ENCODE measurements at regions not wholly inside any gene's neighbourhood (a gene's known extent, or its start where the extent isn't known, plus 50 kb on each side); places are given as distances from the start of the nearest gene placed in this dataset.

GRCh38 chr10:62688971-62689700 lies 115.4 kb upstream of the ADO start:
- H3K4me1 Mint-ChIP-seq (ENCODE audit: low read depth, unreplicated experiment) = peaks cover 20% of the 10 kb centered on the region
- H3K4me3 Mint-ChIP-seq (ENCODE audit: low read depth, unreplicated experiment) = no peak overlapping the region
- intact Hi-C loops (cut with micrococcal nuclease; ENCODE audit: unreplicated experiment) = no loop called here
- H3K9me3 Mint-ChIP-seq (ENCODE audit: low read depth, unreplicated experiment) = peaks cover 12% of the 10 kb centered on the region
- H3K27me3 Mint-ChIP-seq (ENCODE audit: unreplicated experiment) = no peaks in the 10 kb centered on the region
- BruUV-seq (replicated peaks) = no TSS peak
- DNase-seq = no peak
- no peak overlapping the region for H3K27ac Mint-ChIP-seq (ENCODE audit: unreplicated experiment)
- peaks cover 5% of the 10 kb centered on the region for H3K36me3 Mint-ChIP-seq (ENCODE audit: insufficient read depth, unreplicated experiment)
- CTCF ChIA-PET = interaction anchor here (0.5 to 1.1 kb wide), 3 partner anchors 62 to 407 kb away, joined by 3 to 4 read pairs (median 3); no protein-coding TSS in a partner anchor
- TF ChIP-seq CTCF (IDR thresholded peaks at IDR 0.05; ENCODE audit: unreplicated experiment) = no peak

GRCh38 chr10:62689712-62690111 lies 114.8 kb upstream of the ADO start:
- BruUV-seq (replicated peaks) = no TSS peak
- CTCF ChIA-PET = interaction anchor here (0.5 to 1.1 kb wide), 3 partner anchors 63 to 407 kb away, joined by 3 to 4 read pairs (median 3); no protein-coding TSS in a partner anchor
- H3K36me3 Mint-ChIP-seq (ENCODE audit: insufficient read depth, unreplicated experiment) = peaks cover 5% of the 10 kb centered on the region
- TF ChIP-seq CTCF (IDR thresholded peaks at IDR 0.05; ENCODE audit: unreplicated experiment) = no peak
- no peak for DNase-seq
- H3K27me3 Mint-ChIP-seq (ENCODE audit: unreplicated experiment) = no peaks in the 10 kb centered on the region
- H3K9me3 Mint-ChIP-seq (ENCODE audit: low read depth, unreplicated experiment) = peaks cover 12% of the 10 kb centered on the region
- H3K27ac Mint-ChIP-seq (ENCODE audit: unreplicated experiment) = no peak overlapping the region
- intact Hi-C loops (cut with micrococcal nuclease; ENCODE audit: unreplicated experiment) = no loop called here
- no peak overlapping the region for H3K4me3 Mint-ChIP-seq (ENCODE audit: low read depth, unreplicated experiment)
- H3K4me1 Mint-ChIP-seq (ENCODE audit: low read depth, unreplicated experiment) = peaks cover 24% of the 10 kb centered on the region

GRCh38 chr10:62690703-62691102 lies 113.8 kb upstream of the ADO start:
- Mint-ChIP-seq H3K9me3 (ENCODE audit: low read depth, unreplicated experiment) (peaks cover 9% of the 10 kb centered on the region), H3K27ac (ENCODE audit: unreplicated experiment) (no peak overlapping the region), H3K27me3 (ENCODE audit: unreplicated experiment) (no peaks in the 10 kb centered on the region), H3K4me1 (ENCODE audit: low read depth, unreplicated experiment) (peaks cover 33% of the 10 kb centered on the region), H3K36me3 (ENCODE audit: insufficient read depth, unreplicated experiment) (peaks cover 5% of the 10 kb centered on the region), H3K4me3 (ENCODE audit: low read depth, unreplicated experiment) (no peak overlapping the region)
- TF ChIP-seq CTCF (IDR thresholded peaks at IDR 0.05; ENCODE audit: unreplicated experiment) = no peak
- intact Hi-C loops (cut with micrococcal nuclease; ENCODE audit: unreplicated experiment) = no loop called here
- no TSS peak for BruUV-seq (replicated peaks)
- CTCF ChIA-PET = interaction anchor here (0.5 kb wide), 1 partner anchor 147 kb away, joined by 3 read pairs; no protein-coding TSS in a partner anchor
- no peak for DNase-seq

GRCh38 chr10:62691336-62691735 lies 113.2 kb upstream of the ADO start:
- Mint-ChIP-seq H3K27ac (ENCODE audit: unreplicated experiment) (no peak overlapping the region), H3K27me3 (ENCODE audit: unreplicated experiment) (no peaks in the 10 kb centered on the region), H3K4me1 (ENCODE audit: low read depth, unreplicated experiment) (peaks cover 33% of the 10 kb centered on the region), H3K4me3 (ENCODE audit: low read depth, unreplicated experiment) (no peak overlapping the region), H3K36me3 (ENCODE audit: insufficient read depth, unreplicated experiment) (peaks cover 5% of the 10 kb centered on the region), H3K9me3 (ENCODE audit: low read depth, unreplicated experiment) (peaks cover 3% of the 10 kb centered on the region)
- CTCF ChIA-PET = interaction anchor here (0.7 kb wide), 1 partner anchor 51 kb away, joined by 4 read pairs; no protein-coding TSS in a partner anchor
- BruUV-seq (replicated peaks) = no TSS peak
- DNase-seq = no peak
- TF ChIP-seq CTCF (IDR thresholded peaks at IDR 0.05; ENCODE audit: unreplicated experiment) = no peak
- intact Hi-C loops (cut with micrococcal nuclease; ENCODE audit: unreplicated experiment) = no loop called here

All from Calu3 (cell line).